Uterus (tissue), 2 donors: ENCODE measurements at regions not wholly inside any gene's neighbourhood (a gene's known extent, or its start where the extent isn't known, plus 50 kb on each side); places are given as distances from the start of the nearest gene placed in this dataset.

Source experiments
- CTCF ChIP-seq, 4 experiments: fragments of 200-600 bp in 2 of 4; fragments of 450-650 bp in 2 of 4; sonication (generic) in 2 of 4; IDR thresholded peaks; one replicate each; pipeline ENCODE4 v1.5.1; 2016 to 2019; ENCODE audit warnings: antibody characterized with exemption in 4 of 4, mild to moderate bottlenecking in 2 of 4, moderate library complexity in 1 of 4
- POLR2A ChIP-seq, 2 donors: fragments of 450-650 bp; IDR thresholded peaks; one replicate each; pipeline ENCODE4 v1.6.1; 2016; ENCODE audit warnings: antibody characterized with exemption in 2 of 2, mild to moderate bottlenecking in 1 of 2, moderate library complexity in 1 of 2

- TF ChIP-seq CTCF (IDR thresholded peaks at IDR 0.05) (no peak), POLR2A (IDR thresholded peaks at IDR 0.05) (no peak)
These were observed 956.1 kb upstream of the PCDH20 start for GRCh38 chr13:62371737-62372136.
